ENCODE measurements at regions not wholly inside any gene's neighbourhood (a gene's known extent, or its start where the extent isn't known, plus 50 kb on each side); places are given as distances from the start of the nearest gene placed in this dataset.

DNA sequence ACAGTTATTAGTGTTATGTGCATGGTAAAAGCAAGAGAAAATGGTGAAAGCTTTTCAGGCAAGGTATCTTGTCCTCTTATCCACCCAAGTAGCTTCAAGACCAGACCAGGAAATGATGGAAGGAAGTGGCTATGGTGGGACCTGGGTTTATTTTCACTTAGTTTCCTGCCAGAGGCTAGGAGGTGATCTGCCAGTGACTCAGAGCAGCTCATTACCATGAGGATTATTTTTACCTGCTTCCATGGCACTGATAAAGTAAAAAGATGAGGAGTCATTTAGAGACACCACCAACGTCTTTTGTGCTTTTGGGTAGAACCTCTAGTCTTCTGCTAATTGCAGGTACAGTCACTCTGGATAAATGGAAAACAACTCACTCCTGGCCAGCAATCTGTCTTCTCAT, 339.9 kb upstream of the KIRREL3 start:
- Histone ChIP-seq H3K4me1 (no peaks in the 10 kb centered on the region), H3K9me3 (no peaks in the 10 kb centered on the region), H3K27me3 (no peaks in the 10 kb centered on the region), H3K36me3 (replicated peaks in 1 of 2; ENCODE audit: insufficient read depth in 1 of 2, low read depth in 2 of 2) (no peaks in the 10 kb centered on the region), H3K4me3 (no peak overlapping the region), H3K27ac (no peak overlapping the region)
- TF ChIP-seq, protein P1, sequence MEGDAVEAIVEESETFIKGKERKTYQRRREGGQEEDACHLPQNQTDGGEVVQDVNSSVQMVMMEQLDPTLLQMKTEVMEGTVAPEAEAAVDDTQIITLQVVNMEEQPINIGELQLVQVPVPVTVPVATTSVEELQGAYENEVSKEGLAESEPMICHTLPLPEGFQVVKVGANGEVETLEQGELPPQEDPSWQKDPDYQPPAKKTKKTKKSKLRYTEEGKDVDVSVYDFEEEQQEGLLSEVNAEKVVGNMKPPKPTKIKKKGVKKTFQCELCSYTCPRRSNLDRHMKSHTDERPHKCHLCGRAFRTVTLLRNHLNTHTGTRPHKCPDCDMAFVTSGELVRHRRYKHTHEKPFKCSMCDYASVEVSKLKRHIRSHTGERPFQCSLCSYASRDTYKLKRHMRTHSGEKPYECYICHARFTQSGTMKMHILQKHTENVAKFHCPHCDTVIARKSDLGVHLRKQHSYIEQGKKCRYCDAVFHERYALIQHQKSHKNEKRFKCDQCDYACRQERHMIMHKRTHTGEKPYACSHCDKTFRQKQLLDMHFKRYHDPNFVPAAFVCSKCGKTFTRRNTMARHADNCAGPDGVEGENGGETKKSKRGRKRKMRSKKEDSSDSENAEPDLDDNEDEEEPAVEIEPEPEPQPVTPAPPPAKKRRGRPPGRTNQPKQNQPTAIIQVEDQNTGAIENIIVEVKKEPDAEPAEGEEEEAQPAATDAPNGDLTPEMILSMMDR (IDR thresholded peaks at IDR 0.05), result no peak
- no peak for TF ChIP-seq POLR2A (IDR thresholded peaks at IDR 0.05)
- WGBS, 2 donors, result 52 to 61% methylated on average over 1 of the region's 1 CpG
- ATAC-seq (no peak), DNase-seq (no peak)
- intact Hi-C loops (cut with DNase I), result loop anchor here (10.0 kb wide), 1 partner anchor 906 kb away; no protein-coding TSS in a partner anchor

DNA sequence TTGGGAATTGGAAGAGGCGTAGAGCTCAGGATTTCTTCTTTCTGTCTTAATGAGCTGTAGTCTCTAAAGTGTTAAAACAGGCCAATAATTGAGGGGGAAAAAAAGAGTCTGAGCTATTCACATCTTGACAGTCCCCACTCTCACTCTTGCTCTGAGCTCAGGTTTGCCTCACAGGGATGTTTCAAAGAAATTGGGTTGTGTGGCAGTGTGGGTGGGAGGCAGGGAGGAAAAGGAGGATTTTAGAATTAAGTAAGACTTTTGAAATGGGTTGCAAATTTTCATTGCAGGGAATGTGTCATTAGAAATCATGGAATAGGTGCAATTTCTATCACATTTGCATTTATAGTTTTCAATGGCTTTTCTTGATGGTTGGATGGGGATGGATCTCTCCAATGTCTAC, 338.8 kb upstream of the KIRREL3 start:
- ATAC-seq (no peak), DNase-seq (no peak)
- Histone ChIP-seq H3K9me3 (no peaks in the 10 kb centered on the region), H3K36me3 (replicated peaks in 1 of 2; ENCODE audit: insufficient read depth in 1 of 2, low read depth in 2 of 2) (no peaks in the 10 kb centered on the region), H3K4me3 (no peak overlapping the region), H3K27me3 (no peaks in the 10 kb centered on the region), H3K4me1 (no peaks in the 10 kb centered on the region), H3K27ac (no peak overlapping the region)
- intact Hi-C loops (cut with DNase I), result no loop called here
- no peak for TF ChIP-seq POLR2A (IDR thresholded peaks at IDR 0.05)
- TF ChIP-seq, protein P1 (IDR thresholded peaks at IDR 0.05), result no peak
- 85 to 86% methylated on average over 1 of the region's 1 CpG for WGBS, 2 donors

DNA sequence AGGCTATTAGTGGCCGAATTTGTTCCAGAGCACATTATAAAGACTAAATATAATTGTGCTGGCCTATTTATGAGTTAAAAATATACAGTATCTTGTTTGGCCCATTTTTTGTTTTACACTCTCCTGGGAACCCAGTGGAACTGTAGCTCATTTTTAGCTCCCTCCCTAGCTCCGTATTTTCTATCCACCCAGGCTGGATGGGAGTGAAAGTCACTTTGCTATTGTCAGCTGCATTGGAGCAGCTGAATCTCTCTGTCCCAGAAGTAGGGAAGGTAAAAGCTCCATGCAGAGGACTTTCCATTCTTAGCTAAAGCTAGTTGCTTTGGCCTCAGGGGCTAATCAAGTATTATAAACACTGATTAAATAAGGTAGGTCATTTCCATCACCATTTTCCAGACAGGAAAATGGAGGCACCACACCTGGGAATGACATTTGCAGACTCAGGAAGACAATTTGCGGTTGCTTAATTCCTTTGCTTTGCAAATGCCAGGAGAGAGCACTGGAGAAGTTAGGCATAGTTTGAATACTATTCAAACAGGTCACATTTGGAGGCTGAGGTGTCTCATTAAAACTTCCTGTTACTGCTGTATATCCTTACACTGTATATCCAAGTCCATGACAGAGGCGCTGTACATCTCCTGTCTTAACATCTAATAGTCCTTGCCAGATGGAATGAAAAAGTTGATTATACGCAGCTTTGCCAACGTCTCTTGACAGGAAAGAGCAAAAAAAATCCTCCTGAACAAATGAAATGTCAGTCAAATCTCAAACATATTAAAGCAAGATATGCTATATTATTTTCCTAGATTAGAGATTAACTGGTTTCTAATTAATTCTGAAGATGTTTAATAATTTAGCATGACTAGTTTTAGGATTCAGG, 338.1 kb upstream of the KIRREL3 start:
- intact Hi-C loops (cut with DNase I), result no loop called here
- H3K4me3 ChIP-seq, result no peak overlapping the region
- ATAC-seq, result no peak
- no peak overlapping the region for H3K27ac ChIP-seq
- 56 to 62% methylated on average over 6 of the region's 6 CpGs for WGBS, 2 donors
- TF ChIP-seq, protein P1 (IDR thresholded peaks at IDR 0.05), result no peak
- TF ChIP-seq POLR2A (IDR thresholded peaks at IDR 0.05), result no peak
- H3K27me3 ChIP-seq, result no peaks in the 10 kb centered on the region
- no peaks in the 10 kb centered on the region for H3K9me3 ChIP-seq
- DNase-seq, result no peak
- no peaks in the 10 kb centered on the region for H3K4me1 ChIP-seq
- no peaks in the 10 kb centered on the region for H3K36me3 ChIP-seq (replicated peaks in 1 of 2; ENCODE audit: insufficient read depth in 1 of 2, low read depth in 2 of 2)

DNA sequence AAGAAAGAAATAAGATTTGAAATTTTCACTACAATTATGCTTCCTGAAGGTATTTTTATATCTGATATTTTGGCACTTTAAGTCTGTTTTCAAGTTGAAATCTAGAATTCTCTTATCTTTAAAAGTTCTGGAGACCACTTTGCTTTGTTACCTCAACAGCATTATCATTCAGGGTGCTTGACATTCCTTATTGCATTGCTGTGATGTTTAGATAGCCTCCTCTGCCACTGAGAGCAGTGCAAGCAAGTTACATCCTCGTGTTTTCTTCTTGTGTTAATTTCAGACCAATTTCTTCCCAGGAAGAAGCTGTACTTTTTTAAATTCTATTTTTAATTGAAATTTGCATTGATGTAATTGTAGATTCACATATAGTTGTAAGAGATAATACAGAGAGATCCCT, 333.9 kb upstream of the KIRREL3 start:
- Histone ChIP-seq H3K4me1 (no peaks in the 10 kb centered on the region), H3K36me3 (replicated peaks in 1 of 2; ENCODE audit: insufficient read depth in 1 of 2, low read depth in 2 of 2) (no peaks in the 10 kb centered on the region), H3K4me3 (no peak overlapping the region), H3K9me3 (no peaks in the 10 kb centered on the region), H3K27ac (no peak overlapping the region), H3K27me3 (no peaks in the 10 kb centered on the region)
- ATAC-seq, result no peak
- 38% methylated on average over 1 of the region's 1 CpG for WGBS, 2 donors
- no peak for DNase-seq
- TF ChIP-seq, protein P1 (IDR thresholded peaks at IDR 0.05), result no peak
- TF ChIP-seq POLR2A (IDR thresholded peaks at IDR 0.05), result no peak
- intact Hi-C loops (cut with DNase I), result no loop called here

DNA sequence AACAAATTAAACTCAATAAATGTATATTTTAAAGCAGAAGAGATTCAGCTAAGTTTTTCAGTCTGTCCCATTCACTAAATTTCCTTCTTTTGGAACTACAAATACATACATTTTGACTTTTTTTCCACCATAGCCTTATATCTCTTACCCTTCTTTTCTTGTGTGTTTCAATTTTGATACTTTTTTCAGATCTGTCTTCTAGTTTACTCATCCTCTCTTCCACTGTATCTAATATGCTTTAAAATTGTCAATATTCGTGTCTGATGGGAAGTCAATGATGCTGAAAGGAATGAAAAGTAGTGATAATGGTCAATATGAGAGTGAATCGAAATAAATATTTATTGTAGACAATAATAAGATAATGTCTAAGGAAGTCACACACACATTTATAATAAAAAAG, 332.3 kb upstream of the KIRREL3 start:
- no peak for DNase-seq
- TF ChIP-seq, protein P1 (IDR thresholded peaks at IDR 0.05), result no peak
- TF ChIP-seq POLR2A (IDR thresholded peaks at IDR 0.05), result no peak
- Histone ChIP-seq H3K27me3 (no peaks in the 10 kb centered on the region), H3K9me3 (no peaks in the 10 kb centered on the region), H3K27ac (no peak overlapping the region), H3K4me3 (no peak overlapping the region), H3K4me1 (no peaks in the 10 kb centered on the region), H3K36me3 (replicated peaks in 1 of 2; ENCODE audit: insufficient read depth in 1 of 2, low read depth in 2 of 2) (no peaks in the 10 kb centered on the region)
- intact Hi-C loops (cut with DNase I), result no loop called here
- ATAC-seq, result no peak
- 47 to 48% methylated on average over 2 of the region's 2 CpGs for WGBS, 2 donors

Measured in body of pancreas (tissue), 4 donors.